Endothelial cell of umbilical vein (primary cell): ENCODE measurements at regions not wholly inside any gene's neighbourhood (a gene's known extent, or its start where the extent isn't known, plus 50 kb on each side); places are given as distances from the start of the nearest gene placed in this dataset.

Experiments used
- BruUV-seq: library from RNA; stranded (reverse); fragments of 400-500 nt; replicated peaks from 2 replicates; lab custom pipeline; 2021; lab: Mats Ljungman, UMichigan
- CTCF ChIA-PET: fragments of 300-600, 350-600 bp; sonication (Branson Sonifier 250); formaldehyde crosslinking; loops from one replicate; lab custom pipeline; 2021; ENCODE audit warnings: antibody characterized with exemption, inconsistent platforms; lab: Charles Lee
- POLR2A ChIA-PET: fragments of 300-600, 350-600 bp; sonication (Branson Sonifier 250); formaldehyde crosslinking; loops from one replicate; lab custom pipeline; 2021; ENCODE audit warnings: antibody characterized with exemption, inconsistent platforms; lab: Charles Lee
- DNase-seq: peaks from one replicate; pipeline ENCODE4 v3.0.0-alpha.2; 2011; ENCODE audit warnings: low read depth, low spot score
- FAIRE-seq: peaks from 2 replicates; lab custom pipeline; 2011; peaks lifted over from hg19 to GRCh38; lab: Jason Lieb, UNC
- H2AFZ ChIP-seq: 2 replicates; pipeline ENCODE4 v1.6.0; 2012; ENCODE audit warnings: low read depth, low read length, control low read depth, inconsistent platforms
- H3K27ac ChIP-seq: 2 replicates; pipeline ENCODE4 v1.5.1; 2011; ENCODE audit warnings: low read depth, mild to moderate bottlenecking, control low read depth, low read length, moderate library complexity; ENCODE audit not compliant: insufficient read depth
- H3K27me3 ChIP-seq, 2 experiments: 2 replicates each; pipeline versions ENCODE4 v1.6.0 to v1.6.1; 2011; ENCODE audit warnings: low read length in 2 of 2, mixed read lengths in 1 of 2; ENCODE audit not compliant: control insufficient read depth in 2 of 2, insufficient read depth in 2 of 2
- H3K36me3 ChIP-seq, 2 experiments: 2 replicates in 1 of 2; 3 replicates in 1 of 2; pipeline ENCODE4 v1.5.1; 2011; ENCODE audit warnings: low read length in 2 of 2, mild to moderate bottlenecking in 1 of 2, moderate library complexity in 1 of 2; ENCODE audit not compliant: control insufficient read depth in 2 of 2, insufficient read depth in 2 of 2; ENCODE audit errors: extremely low read depth in 1 of 2
- H3K4me1 ChIP-seq: 3 replicates; pipeline ENCODE4 v1.5.1; 2011; ENCODE audit warnings: mild to moderate bottlenecking, low read length; ENCODE audit not compliant: control insufficient read depth, insufficient read depth; ENCODE audit errors: extremely low read depth
- H3K4me2 ChIP-seq: 2 replicates; pipeline ENCODE4 v1.6.1; 2011; ENCODE audit warnings: low read length, control low read depth, mixed read lengths; ENCODE audit not compliant: insufficient read depth
- H3K4me3 ChIP-seq, 3 experiments: fragments of 200-600 bp in 1 of 3; sonication (generic), shearing (Covaris generic) in 1 of 3; replicated peaks in 1 of 3; 2 replicates each; pipeline ENCODE4 v1.5.1; 2011 to 2016; ENCODE audit warnings: control low read depth in 3 of 3, low read length in 3 of 3, mild to moderate bottlenecking in 2 of 3, inconsistent platforms in 1 of 3, low read depth in 1 of 3, moderate library complexity in 1 of 3; ENCODE audit not compliant: insufficient read depth in 1 of 3
- H3K79me2 ChIP-seq: 2 replicates; pipeline ENCODE4 v1.6.0; 2012; ENCODE audit warnings: low read length, inconsistent platforms; ENCODE audit not compliant: control insufficient read depth, insufficient read depth
- H3K9ac ChIP-seq: replicated peaks from 2 replicates; pipeline ENCODE3; 2011; ENCODE audit warnings: low read length, control low read depth; ENCODE audit not compliant: insufficient read depth; ENCODE audit errors: extremely low read depth
- H3K9me1 ChIP-seq: replicated peaks from 3 replicates; pipeline ENCODE4 v1.6.0; 2011; ENCODE audit warnings: mild to moderate bottlenecking, low read length; ENCODE audit not compliant: control insufficient read depth, insufficient read depth; ENCODE audit errors: extremely low read depth
- H3K9me3 ChIP-seq: replicated peaks from 2 replicates; pipeline ENCODE4 v1.5.1; 2012; ENCODE audit warnings: low read length, inconsistent platforms; ENCODE audit not compliant: control insufficient read depth, insufficient read depth
- H4K20me1 ChIP-seq: replicated peaks from 2 replicates; pipeline ENCODE3; 2011; ENCODE audit warnings: mild to moderate bottlenecking, low read length; ENCODE audit not compliant: control insufficient read depth, insufficient read depth; ENCODE audit errors: extremely low read depth
- CTCF ChIP-seq, 2 donors: IDR thresholded peaks; 1 replicate in 1 of 2; 2 replicates in 1 of 2; pipeline ENCODE4 v1.5.1; 2011; ENCODE audit warnings: low read length in 2 of 2, mild to moderate bottlenecking in 2 of 2, moderate library complexity in 2 of 2, control low read depth in 1 of 2, inconsistent platforms in 1 of 2, low read depth in 1 of 2; ENCODE audit not compliant: insufficient read depth in 1 of 2; ENCODE audit errors: extremely low read depth in 1 of 2
- EZH2 ChIP-seq: IDR thresholded peaks from 2 replicates; pipeline ENCODE4 v1.6.1; 2012; ENCODE audit warnings: borderline replicate concordance, low read depth, mild to moderate bottlenecking, moderate library complexity, low read length, inconsistent platforms; ENCODE audit not compliant: severe bottlenecking
- FOS ChIP-seq: IDR thresholded peaks from 2 replicates; pipeline ENCODE4 v1.6.1; 2011; ENCODE audit warnings: mild to moderate bottlenecking, low read length, moderate library complexity, borderline replicate concordance; ENCODE audit not compliant: insufficient read depth
- GATA2 ChIP-seq: IDR thresholded peaks from 2 replicates; pipeline ENCODE4 v1.7.0; 2011; ENCODE audit warnings: low read depth, mild to moderate bottlenecking, moderate library complexity, mixed read lengths, low read length; ENCODE audit not compliant: insufficient read length, insufficient read depth
- JUN ChIP-seq: IDR thresholded peaks from 2 replicates; pipeline ENCODE4 v1.6.1; 2011; ENCODE audit warnings: borderline replicate concordance, low read depth; ENCODE audit not compliant: insufficient read length, insufficient read depth
- MYC ChIP-seq: IDR thresholded peaks from one replicate; pipeline ENCODE4 v1.6.1; 2011; ENCODE audit warnings: mild to moderate bottlenecking, low read depth, low read length
- POLR2A ChIP-seq: IDR thresholded peaks from 2 replicates; pipeline ENCODE4 v1.6.1; 2012; ENCODE audit warnings: low read depth, mild to moderate bottlenecking, control low read depth, low read length
- POLR2AphosphoS5 ChIP-seq: IDR thresholded peaks from 2 replicates; pipeline ENCODE4 v1.6.1; 2012; ENCODE audit warnings: low read depth, mild to moderate bottlenecking, control low read depth, low read length, moderate library complexity; ENCODE audit not compliant: insufficient read depth
- dilution Hi-C: fragments of 300-500 bp; cut with MboI; formaldehyde crosslinking; loops from one replicate; pipeline ENCODE4 v1.15.0; 2019; ENCODE audit warnings: low sequenced_read_pairs; ENCODE audit not compliant: extremely low pct_ligation_motif_present
- intact Hi-C: fragments of 100-400 bp; cut with micrococcal nuclease; formaldehyde crosslinking; loops from one replicate; pipeline ENCODE4 v1.10.0; 2022
- TF ChIP-seq, protein P1 (sequence below): IDR thresholded peaks from 2 replicates; pipeline ENCODE4 v1.6.1; 2011; ENCODE audit not compliant: insufficient read depth, insufficient read length

- no peaks in the 10 kb centered on the region for H4K20me1 ChIP-seq
- no peak overlapping the region for H3K4me2 ChIP-seq
- DNase-seq (no peak), FAIRE-seq (no peak)
- intact Hi-C loops (no loop called here), dilution Hi-C loops (no loop called here)
- no peaks in the 10 kb centered on the region for H3K9me1 ChIP-seq
- no peaks in the 10 kb centered on the region for H3K36me3 ChIP-seq
- no peaks in the 10 kb centered on the region for H3K9me3 ChIP-seq
- H3K79me2 ChIP-seq = no peaks in the 10 kb centered on the region
- no peak overlapping the region for H3K9ac ChIP-seq
- no peak for TF ChIP-seq GATA2
- TF ChIP-seq CTCF (IDR thresholded peaks at IDR 0.05; ENCODE audit: extremely low read depth in 1 of 2, insufficient read depth in 1 of 2, low read depth in 1 of 2, low read length in 2 of 2) = no peak
- no peak for TF ChIP-seq EZH2
- TF ChIP-seq FOS = no peak
- POLR2A ChIA-PET = no interaction called here
- no peaks in the 10 kb centered on the region for H3K4me1 ChIP-seq
- no TSS peak for BruUV-seq
- no peak overlapping the region for H2AFZ ChIP-seq
- CTCF ChIA-PET = no interaction called here
- peaks cover 0 to 1% of the 10 kb centered on the region in 2 experiments for H3K27me3 ChIP-seq
- H3K4me3 ChIP-seq = no peak overlapping the region
- no peak overlapping the region for H3K27ac ChIP-seq
Observed at GRCh38 chr9:107226421-107226820, 56.7 kb upstream of the RAD23B start.

GRCh38 chr9:107227774-107228173, 55.3 kb upstream of the RAD23B start:
- Histone ChIP-seq H3K4me2 (no peak overlapping the region), H3K79me2 (no peaks in the 10 kb centered on the region), H3K9me1 (no peaks in the 10 kb centered on the region), H3K36me3 (no peaks in the 10 kb centered on the region), H3K27me3 (peaks cover 0 to 2% of the 10 kb centered on the region in 2 experiments), H3K4me1 (no peaks in the 10 kb centered on the region), H3K9ac (no peak overlapping the region), H3K27ac (no peak overlapping the region), H3K4me3 (no peak overlapping the region), H4K20me1 (no peaks in the 10 kb centered on the region), H2AFZ (no peak overlapping the region), H3K9me3 (no peaks in the 10 kb centered on the region)
- BruUV-seq = no TSS peak
- TF ChIP-seq POLR2AphosphoS5 (no peak), EZH2 (no peak), POLR2A (no peak), FOS (no peak), MYC (no peak), GATA2 (no peak), CTCF (IDR thresholded peaks at IDR 0.05; ENCODE audit: extremely low read depth in 1 of 2, insufficient read depth in 1 of 2, low read depth in 1 of 2, low read length in 2 of 2) (no peak), JUN (no peak)
- TF ChIP-seq, protein P1, sequence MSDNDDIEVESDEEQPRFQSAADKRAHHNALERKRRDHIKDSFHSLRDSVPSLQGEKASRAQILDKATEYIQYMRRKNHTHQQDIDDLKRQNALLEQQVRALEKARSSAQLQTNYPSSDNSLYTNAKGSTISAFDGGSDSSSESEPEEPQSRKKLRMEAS = no peak
- CTCF ChIA-PET = no interaction called here
- FAIRE-seq (no peak), DNase-seq (no peak)
- dilution Hi-C loops = no loop called here
- intact Hi-C loops = no loop called here
- POLR2A ChIA-PET = no interaction called here
